GM18909 (cell line): ENCODE measurements at regions not wholly inside any gene's neighbourhood (a gene's known extent, or its start where the extent isn't known, plus 50 kb on each side); places are given as distances from the start of the nearest gene placed in this dataset.

Experiments
- ATAC-seq: cut with Tn5 transposase; IDR thresholded peaks from one replicate; pipeline ENCODE4 v1.9.1; 2021; ENCODE audit warnings: mild to moderate bottlenecking; ENCODE audit not compliant: unreplicated experiment, poor library complexity

GRCh38 chr2:34012715-34013302 lies 413.7 kb upstream of the FAM98A start:
- peak; percentile 84 for ATAC-seq

- no peak for ATAC-seq
These were observed 412.6 kb upstream of the FAM98A start for GRCh38 chr2:34011684-34012083.

DNA sequence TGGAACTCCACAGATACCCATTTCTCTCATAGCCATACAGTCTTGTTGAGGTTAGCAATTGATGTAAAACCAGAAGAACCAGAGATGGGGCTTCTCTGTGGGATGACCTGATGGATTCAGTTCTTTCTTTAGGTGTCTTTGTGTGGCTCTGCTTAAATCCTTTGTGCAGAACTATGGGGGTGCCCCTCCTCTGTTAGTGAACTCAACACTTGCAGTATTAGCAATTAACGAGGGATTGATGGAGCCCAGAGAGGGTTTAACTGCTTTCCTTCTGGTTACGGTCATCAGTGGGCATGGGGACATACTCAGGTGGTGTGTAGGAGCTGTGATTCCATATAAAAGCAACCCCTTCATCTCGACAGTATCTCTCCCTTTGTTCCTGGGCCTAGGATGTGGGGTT lies 406.8 kb upstream of the FAM98A start:
- ATAC-seq: no peak

DNA sequence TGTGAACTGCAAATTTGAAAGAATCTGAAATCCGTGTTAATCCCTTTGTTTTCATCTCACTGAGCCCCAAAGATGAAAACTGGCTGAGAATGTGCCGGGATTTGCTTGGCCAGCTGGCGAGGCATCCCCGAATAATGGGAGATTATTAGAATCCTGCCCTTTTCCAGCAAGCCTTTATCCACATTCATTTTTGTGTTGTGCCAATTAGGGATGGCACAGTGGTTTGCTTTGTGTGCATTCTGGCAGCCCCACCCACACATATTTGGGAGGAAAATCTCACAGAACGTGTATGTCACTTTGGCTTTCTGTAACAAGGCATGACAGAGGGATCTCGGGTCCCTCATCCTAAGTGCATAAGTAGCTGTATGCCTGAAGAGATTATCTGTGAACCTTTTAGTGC lies 405.8 kb upstream of the FAM98A start:
- ATAC-seq: no peak

DNA sequence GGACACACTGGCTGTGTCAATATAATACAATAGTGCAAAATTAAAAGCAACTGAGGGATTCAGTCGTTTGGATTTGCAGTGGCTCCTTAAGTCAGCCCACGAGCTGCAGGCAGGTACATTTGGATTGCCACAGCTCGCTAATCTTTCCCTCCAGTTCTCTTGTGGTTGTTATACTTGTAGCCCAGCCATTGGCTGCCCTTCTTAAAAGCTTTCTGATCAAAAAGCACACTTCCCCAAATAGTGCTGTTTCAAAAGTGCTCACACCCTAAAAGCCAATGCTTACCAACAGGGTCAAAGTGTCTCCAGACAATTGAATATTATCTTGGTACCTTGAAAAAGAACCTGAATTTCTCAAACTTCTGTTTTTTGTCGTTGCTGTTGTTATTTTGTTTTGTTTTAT lies 404.7 kb upstream of the FAM98A start:
- ATAC-seq: no peak

DNA sequence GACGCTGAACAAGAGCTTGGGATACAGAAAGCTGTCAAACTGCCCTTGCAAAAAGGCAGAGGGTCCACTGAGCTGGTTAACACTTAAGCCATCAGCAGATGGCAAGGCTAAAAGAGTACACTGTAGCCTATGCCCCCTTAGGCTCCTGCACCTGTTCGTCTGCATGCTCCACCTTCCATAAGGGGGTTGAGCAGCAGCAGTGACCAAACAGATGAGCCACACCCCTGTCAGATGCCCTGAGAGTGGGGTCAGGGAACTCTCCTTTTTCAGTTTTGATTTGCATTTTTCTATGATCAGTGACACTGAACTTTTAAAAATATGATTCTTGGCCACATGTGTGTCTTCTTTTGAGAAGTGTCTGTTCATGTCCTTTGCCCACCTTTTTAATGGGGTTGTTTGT lies 402.5 kb upstream of the FAM98A start:
- no peak for ATAC-seq

- ATAC-seq: no peak
These were observed 385.0 kb upstream of the FAM98A start for GRCh38 chr2:33984131-33984530.

DNA sequence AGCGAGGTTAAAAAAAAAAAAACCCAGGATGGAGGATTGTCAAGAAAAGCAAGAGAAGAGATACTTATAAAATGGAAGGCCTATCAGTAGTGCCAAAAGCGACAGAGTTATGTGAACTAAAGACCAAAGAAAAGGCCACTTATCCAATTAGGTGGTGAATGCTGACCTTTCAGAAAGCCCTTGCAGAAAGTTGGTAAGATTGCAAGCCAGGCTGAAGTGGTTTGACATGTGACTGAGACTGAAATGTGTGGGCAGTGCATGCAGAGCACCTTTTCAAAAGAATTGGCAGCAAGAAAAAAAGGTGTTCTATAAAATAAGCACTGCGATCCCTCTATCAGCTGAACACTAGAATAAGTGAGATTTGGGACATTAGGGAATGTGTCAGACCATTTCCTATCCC lies 379.4 kb upstream of the FAM98A start:
- no peak for ATAC-seq

DNA sequence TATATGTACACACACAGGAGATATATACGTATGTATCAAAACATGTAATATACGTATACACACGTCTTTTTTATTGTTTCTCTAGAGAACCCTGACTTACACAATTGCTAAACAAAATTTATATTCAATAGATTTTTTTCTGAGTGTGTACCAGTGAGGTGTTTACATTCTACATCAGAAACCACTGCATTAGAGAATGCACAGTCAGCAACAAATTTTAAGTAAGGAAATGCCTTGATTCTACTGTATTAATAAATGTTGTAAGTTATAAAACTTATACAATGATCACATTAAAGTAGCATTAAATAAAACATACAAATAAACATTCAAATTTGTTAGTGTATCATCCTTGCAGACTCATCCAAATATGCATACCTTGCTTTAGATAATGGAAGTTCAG lies 376.4 kb upstream of the FAM98A start:
- no peak for ATAC-seq

DNA sequence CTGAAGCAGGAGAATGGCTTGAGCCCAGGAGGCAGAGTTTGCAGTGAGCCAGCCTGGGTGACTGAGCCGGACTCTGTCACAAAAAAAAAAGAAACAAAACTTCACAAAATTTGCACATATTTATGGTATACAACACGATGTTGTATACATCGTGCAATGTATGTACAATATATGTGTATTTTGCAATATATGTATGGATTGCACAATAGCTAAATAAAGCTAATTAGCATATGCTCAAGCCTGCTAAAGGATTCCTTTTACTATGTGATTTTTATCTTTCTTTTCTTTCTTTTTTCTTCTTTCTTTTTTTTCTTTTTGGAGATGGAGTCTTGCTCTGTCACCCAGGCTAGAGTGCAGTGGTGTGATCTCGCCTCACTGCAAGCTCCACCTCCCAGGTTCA lies 368.0 kb upstream of the FAM98A start:
- no peak for ATAC-seq

DNA sequence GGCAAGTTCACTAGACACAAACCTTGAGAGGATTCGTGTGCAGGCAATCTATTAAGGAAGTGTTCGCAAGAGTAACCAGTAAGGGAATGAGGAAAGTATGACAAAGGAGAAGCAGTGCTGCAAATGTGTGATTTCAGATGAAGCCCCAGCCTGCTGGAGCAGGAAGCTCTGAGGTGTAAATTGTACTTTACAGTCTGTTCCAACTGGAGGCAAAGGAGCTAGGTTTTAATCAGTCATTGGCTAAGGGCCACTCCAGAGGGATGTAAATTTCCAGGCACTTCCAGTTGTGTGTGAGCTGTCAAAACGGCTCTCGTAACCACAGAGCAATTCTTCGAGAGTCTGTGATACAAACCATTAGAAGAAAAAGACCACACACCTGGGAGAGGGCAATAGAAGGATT lies 359.5 kb upstream of the FAM98A start:
- no peak for ATAC-seq

DNA sequence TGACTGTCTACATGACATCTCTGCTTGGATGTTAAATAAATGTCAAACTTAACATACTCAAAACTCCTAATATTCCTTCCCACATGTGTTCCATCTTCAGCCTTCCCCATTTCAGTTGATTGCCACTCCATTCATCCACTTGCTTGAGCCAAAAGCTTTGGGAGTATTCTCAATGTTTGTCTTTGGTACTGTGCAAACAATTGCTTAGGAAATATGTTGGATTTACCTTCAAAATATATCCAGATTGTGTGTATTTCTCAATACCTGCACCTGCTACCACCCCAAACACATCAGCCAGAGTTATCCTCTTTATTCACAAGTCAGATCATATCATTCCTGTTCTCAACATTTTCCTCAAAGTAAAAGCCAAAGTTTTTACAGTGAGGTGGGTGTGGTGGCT lies 350.3 kb upstream of the FAM98A start:
- ATAC-seq: no peak

- no peak for ATAC-seq
These were observed 347.1 kb upstream of the FAM98A start for GRCh38 chr2:33946193-33946592.

- ATAC-seq: no peak
These were observed 334.1 kb upstream of the FAM98A start for GRCh38 chr2:33933203-33933602.

DNA sequence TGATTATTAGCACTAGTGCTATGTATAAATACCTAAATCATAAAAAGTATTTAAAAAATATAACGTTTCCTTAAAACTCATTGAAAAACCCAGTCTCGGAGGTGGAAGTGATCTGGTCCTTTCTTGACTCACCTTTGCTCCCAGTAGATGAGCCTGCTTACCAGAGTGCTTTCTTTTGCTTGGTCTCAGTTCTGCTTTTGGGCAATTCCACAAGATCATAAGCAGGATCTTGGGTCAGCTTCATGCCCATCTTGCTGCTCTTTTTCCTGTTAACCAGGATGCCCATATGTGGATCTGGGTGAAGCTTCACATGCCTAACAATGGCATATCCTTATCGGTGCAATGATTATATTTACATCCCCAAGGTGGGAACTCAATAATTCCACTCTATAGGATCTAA lies 332.1 kb upstream of the FAM98A start:
- ATAC-seq: no peak

DNA sequence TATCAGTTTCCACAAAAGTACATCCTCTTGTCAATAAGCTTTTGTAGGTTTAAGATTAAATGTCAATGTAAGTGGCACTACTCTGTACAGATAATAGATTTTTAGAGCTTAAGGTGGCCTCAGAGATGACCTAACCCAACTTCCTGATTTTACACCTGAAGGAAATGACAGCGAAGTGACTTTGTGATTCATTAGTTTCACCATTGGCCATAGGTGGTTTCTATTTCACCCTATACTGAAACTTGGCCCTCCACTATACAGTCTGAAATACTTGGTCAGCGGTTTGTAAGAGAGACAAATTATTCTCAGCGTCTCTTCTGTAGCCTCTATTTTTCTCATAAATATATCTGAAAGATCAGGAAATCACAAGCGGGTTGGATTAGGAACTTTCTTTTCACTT lies 330.4 kb upstream of the FAM98A start:
- ATAC-seq: peak; percentile 98

DNA sequence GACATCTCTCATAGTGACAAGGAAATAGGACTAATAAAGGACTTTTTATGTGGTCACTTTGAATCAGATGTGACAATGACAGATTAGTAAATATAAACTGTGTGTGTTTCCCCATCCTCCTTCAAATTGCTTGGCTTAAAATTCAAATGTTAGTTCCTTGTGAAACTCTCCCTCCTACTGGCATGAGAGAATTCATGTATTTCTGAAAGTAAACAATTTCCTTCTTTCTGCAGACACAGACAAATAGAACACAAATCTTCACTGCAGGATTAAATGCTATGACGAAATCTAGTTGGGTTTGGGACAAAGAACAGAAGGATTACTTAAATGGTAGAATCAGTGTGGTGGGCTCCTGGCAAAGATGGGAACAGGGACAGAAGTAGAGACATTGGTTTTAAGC lies 328.7 kb upstream of the FAM98A start:
- ATAC-seq: no peak

GRCh38 chr2:33925311-33925710 lies 326.2 kb upstream of the FAM98A start:
- no peak for ATAC-seq

- ATAC-seq: no peak
These were observed 325.6 kb upstream of the FAM98A start for GRCh38 chr2:33924586-33925169.

DNA sequence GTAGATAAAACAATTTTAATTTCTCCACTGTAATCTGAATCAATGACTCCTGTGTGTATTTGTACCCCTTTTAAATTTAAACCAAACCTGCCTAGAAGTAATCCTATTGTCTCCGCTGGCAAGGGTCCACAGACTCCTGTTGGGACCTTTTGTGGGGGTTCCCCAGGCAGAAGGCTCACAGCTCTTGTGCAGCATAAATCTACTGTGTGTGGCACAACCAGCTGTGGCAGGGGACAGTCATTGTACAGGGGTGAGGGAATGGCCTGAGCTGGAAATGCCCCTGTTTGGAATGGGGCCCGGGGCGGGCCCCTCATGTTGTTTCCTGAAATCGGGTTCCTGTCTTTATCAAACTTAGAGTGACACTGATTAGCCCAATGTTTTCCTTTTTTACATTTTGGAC lies 318.2 kb upstream of the FAM98A start:
- no peak for ATAC-seq

DNA sequence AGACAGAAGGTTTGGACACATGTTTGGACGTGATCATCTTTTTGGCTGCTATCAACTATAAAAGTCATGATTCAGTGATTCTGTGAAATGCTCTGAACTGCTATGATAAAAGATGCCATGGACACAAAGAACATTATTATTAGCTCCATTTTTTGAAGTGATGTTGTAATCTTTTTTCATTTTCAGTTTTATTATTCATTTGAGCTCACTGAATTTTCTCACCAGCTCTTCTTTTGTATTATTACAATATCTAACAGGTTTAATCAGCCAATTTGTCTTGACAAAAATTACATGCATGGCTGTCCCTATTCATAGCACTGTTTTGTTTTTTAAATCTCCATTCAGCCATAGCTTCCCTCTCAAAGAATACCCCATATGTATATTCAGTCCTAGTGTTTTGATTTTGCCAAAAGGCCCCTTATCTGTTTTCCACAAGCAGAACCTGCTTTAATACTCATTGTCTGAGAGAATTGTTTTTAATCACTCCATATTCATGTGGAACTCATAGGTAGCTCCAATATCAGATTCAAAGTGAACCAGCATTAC lies 314.0 kb upstream of the FAM98A start:
- no peak for ATAC-seq

DNA sequence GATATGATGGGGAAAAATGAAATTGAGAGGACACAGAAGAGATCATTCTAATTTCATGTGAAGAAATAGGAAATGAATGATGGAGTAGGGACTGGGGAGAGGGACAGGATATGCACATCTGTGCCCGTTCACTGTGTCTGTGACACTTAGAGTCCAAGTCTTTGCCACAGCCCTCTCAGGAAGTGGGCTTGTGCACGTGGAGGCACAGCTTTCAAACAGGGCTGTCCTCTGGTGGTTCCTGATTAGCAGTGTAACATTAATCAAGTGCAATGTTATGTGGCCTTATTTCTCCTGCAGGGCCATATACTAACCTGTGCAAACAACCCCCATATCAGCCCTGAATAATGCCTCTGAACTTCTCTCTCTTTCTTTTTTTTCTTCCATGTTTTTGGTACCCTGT lies 312.2 kb upstream of the FAM98A start:
- ATAC-seq: no peak
